WTC11 (cell line): ENCODE measurements at regions not wholly inside any gene's neighbourhood (a gene's known extent, or its start where the extent isn't known, plus 50 kb on each side); places are given as distances from the start of the nearest gene placed in this dataset.

Experiments
- ARID4B ChIP-seq: sonication (generic); formaldehyde crosslinking; IDR thresholded peaks from 2 replicates; pipeline ENCODE4 v1.8.0; 2023; ENCODE audit warnings: missing genetic modification reagents, mild to moderate bottlenecking, borderline replicate concordance
- CTCF ChIP-seq: fragments of 200-600 bp; IDR thresholded peaks from 2 replicates; pipeline ENCODE4 v1.8.0; 2022; ENCODE audit warnings: antibody characterized with exemption
- ELF4 ChIP-seq: sonication (generic); formaldehyde crosslinking; IDR thresholded peaks from 2 replicates; pipeline ENCODE4 v1.8.1; 2022; ENCODE audit warnings: low read depth, mild to moderate bottlenecking, moderate library complexity, missing genetic modification reagents
- NFE2L1 ChIP-seq: sonication (generic); formaldehyde crosslinking; IDR thresholded peaks from 2 replicates; pipeline ENCODE4 v1.8.1; 2023; ENCODE audit warnings: missing genetic modification reagents
- ZNF232 ChIP-seq: sonication (generic); formaldehyde crosslinking; IDR thresholded peaks from 2 replicates; pipeline ENCODE4 v1.8.0; 2022; ENCODE audit warnings: mild to moderate bottlenecking, missing genetic modification reagents
- ZNF423 ChIP-seq: fragments of 250-450 bp; sonication (Bioruptor Pico); IDR thresholded peaks from 2 replicates; pipeline ENCODE4 v2.1.2; 2022; ENCODE audit warnings: mild to moderate bottlenecking, moderate library complexity
- TF ChIP-seq, protein P1 (sequence below): sonication (generic); formaldehyde crosslinking; IDR thresholded peaks from 2 replicates; pipeline ENCODE4 v1.8.1; 2022; ENCODE audit warnings: low read depth, mild to moderate bottlenecking, moderate library complexity, missing genetic modification reagents, borderline replicate concordance

GRCh38 chr6:15966000-15966520, 162.8 kb upstream of the MYLIP start:
- TF ChIP-seq CTCF (no peak), ZNF232 (CRISPR knock-in tag) (no peak), ZNF423 (no peak), NFE2L1 (CRISPR knock-in tag) (no peak), ARID4B (CRISPR knock-in tag) (no peak), ELF4 (no peak)
- TF ChIP-seq, protein P1, sequence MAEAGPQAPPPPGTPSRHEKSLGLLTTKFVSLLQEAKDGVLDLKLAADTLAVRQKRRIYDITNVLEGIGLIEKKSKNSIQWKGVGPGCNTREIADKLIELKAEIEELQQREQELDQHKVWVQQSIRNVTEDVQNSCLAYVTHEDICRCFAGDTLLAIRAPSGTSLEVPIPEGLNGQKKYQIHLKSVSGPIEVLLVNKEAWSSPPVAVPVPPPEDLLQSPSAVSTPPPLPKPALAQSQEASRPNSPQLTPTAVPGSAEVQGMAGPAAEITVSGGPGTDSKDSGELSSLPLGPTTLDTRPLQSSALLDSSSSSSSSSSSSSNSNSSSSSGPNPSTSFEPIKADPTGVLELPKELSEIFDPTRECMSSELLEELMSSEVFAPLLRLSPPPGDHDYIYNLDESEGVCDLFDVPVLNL (CRISPR knock-in tag): no peak
